ENCODE measurements at regions not wholly inside any gene's neighbourhood (a gene's known extent, or its start where the extent isn't known, plus 50 kb on each side); places are given as distances from the start of the nearest gene placed in this dataset.

DNA sequence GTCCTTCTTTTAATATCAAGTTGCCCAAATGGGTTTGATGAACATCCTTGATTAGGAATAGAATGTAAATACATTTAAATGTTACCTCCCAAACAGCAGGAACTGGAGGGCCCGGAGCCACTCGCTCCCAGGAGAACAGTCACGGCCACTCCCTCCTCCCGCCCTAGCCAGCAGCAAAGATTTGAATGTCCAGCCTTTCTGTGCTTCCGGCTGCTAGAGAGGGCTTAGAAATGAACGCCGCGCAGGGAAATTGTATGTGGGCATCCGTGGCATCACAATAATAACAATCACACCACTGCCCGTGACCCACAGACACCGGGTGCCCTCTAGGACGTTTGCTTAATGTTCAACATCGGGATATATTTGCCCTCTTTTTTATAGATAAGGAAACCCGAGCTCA is 164.9 kb upstream of the SALL3 start:
- ChIA-PET CTCF (no interaction called here), POLR2A (no interaction called here)
- H3K4me1 Mint-ChIP-seq (ENCODE audit: insufficient read depth, unreplicated experiment) = no peaks in the 10 kb centered on the region
- intact Hi-C loops (cut with micrococcal nuclease) = no loop called here
- no peaks in the 10 kb centered on the region for H3K27me3 Mint-ChIP-seq (ENCODE audit: insufficient read depth, unreplicated experiment)
- no TSS peak for BruUV-seq (replicated peaks)
- no peak overlapping the region for H3K27ac Mint-ChIP-seq (ENCODE audit: low read depth, unreplicated experiment)
- peaks cover 22% of the 10 kb centered on the region for H3K9me3 Mint-ChIP-seq (ENCODE audit: unreplicated experiment)
- no peak overlapping the region for H3K4me3 Mint-ChIP-seq (ENCODE audit: unreplicated experiment)
- TF ChIP-seq, protein P1, sequence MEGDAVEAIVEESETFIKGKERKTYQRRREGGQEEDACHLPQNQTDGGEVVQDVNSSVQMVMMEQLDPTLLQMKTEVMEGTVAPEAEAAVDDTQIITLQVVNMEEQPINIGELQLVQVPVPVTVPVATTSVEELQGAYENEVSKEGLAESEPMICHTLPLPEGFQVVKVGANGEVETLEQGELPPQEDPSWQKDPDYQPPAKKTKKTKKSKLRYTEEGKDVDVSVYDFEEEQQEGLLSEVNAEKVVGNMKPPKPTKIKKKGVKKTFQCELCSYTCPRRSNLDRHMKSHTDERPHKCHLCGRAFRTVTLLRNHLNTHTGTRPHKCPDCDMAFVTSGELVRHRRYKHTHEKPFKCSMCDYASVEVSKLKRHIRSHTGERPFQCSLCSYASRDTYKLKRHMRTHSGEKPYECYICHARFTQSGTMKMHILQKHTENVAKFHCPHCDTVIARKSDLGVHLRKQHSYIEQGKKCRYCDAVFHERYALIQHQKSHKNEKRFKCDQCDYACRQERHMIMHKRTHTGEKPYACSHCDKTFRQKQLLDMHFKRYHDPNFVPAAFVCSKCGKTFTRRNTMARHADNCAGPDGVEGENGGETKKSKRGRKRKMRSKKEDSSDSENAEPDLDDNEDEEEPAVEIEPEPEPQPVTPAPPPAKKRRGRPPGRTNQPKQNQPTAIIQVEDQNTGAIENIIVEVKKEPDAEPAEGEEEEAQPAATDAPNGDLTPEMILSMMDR (IDR thresholded peaks at IDR 0.05; ENCODE audit: unreplicated experiment) = no peak
- no peaks in the 10 kb centered on the region for H3K36me3 Mint-ChIP-seq (ENCODE audit: insufficient read depth, unreplicated experiment)
- no peak for DNase-seq (ENCODE audit: unreplicated experiment)

DNA sequence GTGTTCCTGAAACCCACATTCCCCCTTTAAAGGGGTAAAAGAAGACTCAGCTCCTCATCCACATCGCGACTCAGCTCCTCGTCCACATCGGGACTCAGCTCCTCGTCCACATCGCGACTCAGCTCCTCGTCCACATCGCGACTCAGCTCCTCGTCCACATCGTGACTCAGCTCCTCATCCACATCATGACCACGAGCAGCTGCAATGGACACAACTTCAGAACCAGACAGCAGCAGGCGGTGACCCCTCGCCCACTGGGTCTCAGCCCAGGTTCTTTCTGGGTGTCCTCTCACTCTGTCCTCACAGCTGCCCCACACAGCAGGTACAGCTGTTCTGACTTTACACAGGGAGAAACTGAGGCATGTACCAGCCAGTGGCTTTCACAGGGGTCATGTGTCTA is 163.5 kb upstream of the SALL3 start:
- H3K27ac Mint-ChIP-seq (ENCODE audit: low read depth, unreplicated experiment) = no peak overlapping the region
- no peak for DNase-seq (ENCODE audit: unreplicated experiment)
- ChIA-PET POLR2A (no interaction called here), CTCF (interaction anchor here (0.7 kb wide), 1 partner anchor 31 kb away, joined by 4 read pairs; no protein-coding TSS in a partner anchor)
- H3K4me1 Mint-ChIP-seq (ENCODE audit: insufficient read depth, unreplicated experiment) = no peaks in the 10 kb centered on the region
- intact Hi-C loops (cut with micrococcal nuclease) = no loop called here
- H3K9me3 Mint-ChIP-seq (ENCODE audit: unreplicated experiment) = peaks cover 26% of the 10 kb centered on the region
- no peak overlapping the region for H3K4me3 Mint-ChIP-seq (ENCODE audit: unreplicated experiment)
- BruUV-seq (replicated peaks) = no TSS peak
- TF ChIP-seq, protein P1 (IDR thresholded peaks at IDR 0.05; ENCODE audit: unreplicated experiment) = no peak
- H3K27me3 Mint-ChIP-seq (ENCODE audit: insufficient read depth, unreplicated experiment) = no peaks in the 10 kb centered on the region
- H3K36me3 Mint-ChIP-seq (ENCODE audit: insufficient read depth, unreplicated experiment) = no peaks in the 10 kb centered on the region

DNA sequence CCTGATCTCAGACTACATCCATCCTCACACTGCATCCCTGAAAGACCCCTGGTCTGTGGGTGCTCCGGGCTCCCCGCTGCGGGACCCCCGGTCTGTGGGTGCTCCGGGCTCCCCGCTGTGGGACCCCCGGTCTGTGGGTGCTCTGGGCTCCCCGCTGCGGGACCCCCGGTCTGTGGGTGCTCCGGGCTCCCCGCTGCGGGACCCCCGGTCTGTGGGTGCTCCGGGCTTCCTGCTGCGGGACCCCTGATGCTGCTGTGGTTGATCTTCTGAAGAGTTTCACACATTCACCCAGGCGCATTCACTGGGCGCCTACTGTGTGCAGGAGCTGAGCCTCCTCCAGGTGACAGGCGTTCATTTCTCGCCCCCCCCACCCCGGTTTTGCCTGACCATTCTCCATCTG is 162.7 kb upstream of the SALL3 start:
- intact Hi-C loops (cut with micrococcal nuclease) = no loop called here
- DNase-seq (ENCODE audit: unreplicated experiment) = no peak
- no peak overlapping the region for H3K27ac Mint-ChIP-seq (ENCODE audit: low read depth, unreplicated experiment)
- H3K4me3 Mint-ChIP-seq (ENCODE audit: unreplicated experiment) = no peak overlapping the region
- no TSS peak for BruUV-seq (replicated peaks)
- ChIA-PET POLR2A (no interaction called here), CTCF (interaction anchor here (0.7 kb wide), 1 partner anchor 30 kb away, joined by 4 read pairs; no protein-coding TSS in a partner anchor)
- no peaks in the 10 kb centered on the region for H3K27me3 Mint-ChIP-seq (ENCODE audit: insufficient read depth, unreplicated experiment)
- peaks cover 26% of the 10 kb centered on the region for H3K9me3 Mint-ChIP-seq (ENCODE audit: unreplicated experiment)
- TF ChIP-seq, protein P1 (IDR thresholded peaks at IDR 0.05; ENCODE audit: unreplicated experiment) = no peak
- no peaks in the 10 kb centered on the region for H3K4me1 Mint-ChIP-seq (ENCODE audit: insufficient read depth, unreplicated experiment)
- H3K36me3 Mint-ChIP-seq (ENCODE audit: insufficient read depth, unreplicated experiment) = no peaks in the 10 kb centered on the region

DNA sequence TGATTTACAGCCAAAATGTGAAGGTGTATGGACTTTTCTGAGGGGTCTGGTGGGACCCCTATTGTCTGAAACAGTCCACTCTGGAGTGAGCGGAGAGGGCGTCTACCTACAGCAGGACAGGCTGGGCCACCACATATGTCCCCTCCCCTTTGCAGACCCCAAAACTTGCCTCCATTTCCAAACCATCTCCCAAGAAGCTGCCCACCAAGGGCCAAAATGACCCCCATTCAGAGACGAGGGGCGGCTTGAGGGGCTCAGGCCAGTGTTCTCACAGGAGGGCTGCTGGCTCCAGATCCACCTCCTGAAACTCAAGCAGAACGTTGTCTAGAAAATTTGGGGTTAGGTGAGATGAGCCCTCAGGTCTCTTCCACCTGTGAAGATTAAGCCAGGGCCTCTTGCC is 161.1 kb upstream of the SALL3 start:
- intact Hi-C loops (cut with micrococcal nuclease) = no loop called here
- no peak for DNase-seq (ENCODE audit: unreplicated experiment)
- H3K27ac Mint-ChIP-seq (ENCODE audit: low read depth, unreplicated experiment) = no peak overlapping the region
- POLR2A ChIA-PET = no interaction called here
- H3K4me1 Mint-ChIP-seq (ENCODE audit: insufficient read depth, unreplicated experiment) = no peaks in the 10 kb centered on the region
- H3K27me3 Mint-ChIP-seq (ENCODE audit: insufficient read depth, unreplicated experiment) = no peaks in the 10 kb centered on the region
- no peak overlapping the region for H3K4me3 Mint-ChIP-seq (ENCODE audit: unreplicated experiment)
- TF ChIP-seq, protein P1 (IDR thresholded peaks at IDR 0.05; ENCODE audit: unreplicated experiment) = no peak
- H3K36me3 Mint-ChIP-seq (ENCODE audit: insufficient read depth, unreplicated experiment) = no peaks in the 10 kb centered on the region
- peaks cover 22% of the 10 kb centered on the region for H3K9me3 Mint-ChIP-seq (ENCODE audit: unreplicated experiment)
- no TSS peak for BruUV-seq (replicated peaks)
- CTCF ChIA-PET = interaction anchor here (0.6 kb wide), 1 partner anchor 356 kb away, joined by 3 read pairs; no protein-coding TSS in a partner anchor

Data from MCF 10A (cell line).